ENCODE measurements at regions not wholly inside any gene's neighbourhood (a gene's known extent, or its start where the extent isn't known, plus 50 kb on each side); places are given as distances from the start of the nearest gene placed in this dataset.
"Not testable (repeated sequence)": the region's sequence is repeated elsewhere in the genome, so short reads cannot be mapped to it uniquely, and the experiment has no call there.

DNA sequence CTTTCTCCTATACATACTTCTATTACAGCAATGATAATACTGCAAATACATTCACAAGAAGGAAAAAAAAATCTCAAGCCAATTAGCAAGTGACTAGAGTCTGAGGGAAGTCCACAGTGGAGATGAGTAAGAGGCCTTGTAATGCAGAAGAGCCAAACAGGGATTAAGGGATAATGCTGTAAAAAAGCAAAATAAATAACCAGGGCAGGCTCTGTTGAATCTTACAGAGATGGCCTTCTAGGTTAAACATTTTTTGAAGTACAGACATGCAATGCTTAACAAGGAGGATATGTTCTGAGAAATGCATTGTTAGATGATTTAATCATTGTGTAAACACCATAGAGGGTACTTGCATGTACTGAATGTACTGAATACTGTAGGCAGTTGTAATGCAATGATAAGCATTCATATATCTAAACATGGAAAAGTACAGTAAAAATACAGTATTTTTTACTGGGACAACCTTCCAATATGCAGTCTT is 122.1 kb upstream of the RMDN2 start:
- Histone ChIP-seq H3K27me3 (ENCODE audit: insufficient read depth, low read length) (no peaks in the 10 kb centered on the region), H3K79me2 (ENCODE audit: control insufficient read depth, insufficient read depth, low read length, unreplicated experiment) (no peaks in the 10 kb centered on the region), H2AFZ (ENCODE audit: low read length, unreplicated experiment) (no peak overlapping the region), H3K4me3 (ENCODE audit: low read depth, low read length) (peak overlapping the region; percentile 26; the same call in 1 of the 2 replicates), H3K36me3 (ENCODE audit: insufficient read depth, low read length) (no peaks in the 10 kb centered on the region), H3K27ac (ENCODE audit: low read depth, low read length) (peak overlapping the region; percentile 88), H3K4me1 (ENCODE audit: control insufficient read depth, insufficient read depth, low read length, unreplicated experiment) (peaks cover 31% of the 10 kb centered on the region)

DNA sequence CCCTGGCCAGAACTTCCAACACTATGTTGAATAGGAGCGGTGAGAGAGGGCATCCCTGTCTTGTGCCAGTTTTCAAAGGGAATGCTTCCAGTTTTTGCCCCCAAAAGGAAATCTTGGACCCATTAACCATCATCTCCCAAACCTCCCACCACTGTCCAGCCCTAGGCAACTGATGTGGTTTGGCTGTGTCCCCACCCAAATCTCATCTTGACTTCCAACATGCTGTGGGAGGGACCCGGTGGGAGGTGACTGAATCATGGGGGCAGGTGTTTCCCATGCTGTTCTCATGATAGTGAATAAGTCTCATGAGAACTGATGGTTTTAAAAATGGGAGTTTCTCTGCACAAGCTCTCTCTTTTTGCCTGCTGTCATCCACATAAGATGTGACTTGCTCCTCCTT is 119.1 kb upstream of the RMDN2 start:
- H2AFZ ChIP-seq (ENCODE audit: low read length, unreplicated experiment); H3K27me3 ChIP-seq (ENCODE audit: insufficient read depth, low read length); H3K79me2 ChIP-seq (ENCODE audit: control insufficient read depth, insufficient read depth, low read length, unreplicated experiment); H3K27ac ChIP-seq (ENCODE audit: low read depth, low read length); H3K36me3 ChIP-seq (ENCODE audit: insufficient read depth, low read length); H3K4me3 ChIP-seq (ENCODE audit: low read depth, low read length): not testable (repeated sequence)
- H3K4me1 ChIP-seq (ENCODE audit: control insufficient read depth, insufficient read depth, low read length, unreplicated experiment): peaks cover 42% of the 10 kb centered on the region

DNA sequence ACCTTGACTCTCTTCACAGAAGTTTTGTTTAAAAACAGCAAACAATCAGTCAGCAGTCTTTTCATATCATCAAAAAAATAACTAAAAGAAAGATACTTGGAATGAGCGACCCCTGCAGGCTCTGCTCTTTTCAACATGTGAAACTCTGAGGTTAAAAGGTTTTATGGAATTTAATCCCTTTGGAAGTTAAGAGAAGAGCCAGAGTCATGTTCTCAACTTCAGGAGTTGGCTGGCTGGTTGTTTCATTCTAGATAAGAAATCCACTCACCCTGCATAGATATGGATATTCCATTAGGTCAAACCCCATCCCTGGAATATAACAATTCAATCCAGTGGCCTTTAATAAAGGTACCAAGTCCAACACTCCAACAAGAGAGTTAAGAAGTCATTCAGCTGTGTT is 115.6 kb upstream of the RMDN2 start:
- Histone ChIP-seq H2AFZ (ENCODE audit: low read length, unreplicated experiment) (peak overlapping the region; percentile 34), H3K4me3 (ENCODE audit: low read depth, low read length) (no peak overlapping the region), H3K4me1 (ENCODE audit: control insufficient read depth, insufficient read depth, low read length, unreplicated experiment) (peaks cover 15% of the 10 kb centered on the region), H3K36me3 (ENCODE audit: insufficient read depth, low read length) (no peaks in the 10 kb centered on the region), H3K27me3 (ENCODE audit: insufficient read depth, low read length) (no peaks in the 10 kb centered on the region), H3K79me2 (ENCODE audit: control insufficient read depth, insufficient read depth, low read length, unreplicated experiment) (no peaks in the 10 kb centered on the region), H3K27ac (ENCODE audit: low read depth, low read length) (no peak overlapping the region)

DNA sequence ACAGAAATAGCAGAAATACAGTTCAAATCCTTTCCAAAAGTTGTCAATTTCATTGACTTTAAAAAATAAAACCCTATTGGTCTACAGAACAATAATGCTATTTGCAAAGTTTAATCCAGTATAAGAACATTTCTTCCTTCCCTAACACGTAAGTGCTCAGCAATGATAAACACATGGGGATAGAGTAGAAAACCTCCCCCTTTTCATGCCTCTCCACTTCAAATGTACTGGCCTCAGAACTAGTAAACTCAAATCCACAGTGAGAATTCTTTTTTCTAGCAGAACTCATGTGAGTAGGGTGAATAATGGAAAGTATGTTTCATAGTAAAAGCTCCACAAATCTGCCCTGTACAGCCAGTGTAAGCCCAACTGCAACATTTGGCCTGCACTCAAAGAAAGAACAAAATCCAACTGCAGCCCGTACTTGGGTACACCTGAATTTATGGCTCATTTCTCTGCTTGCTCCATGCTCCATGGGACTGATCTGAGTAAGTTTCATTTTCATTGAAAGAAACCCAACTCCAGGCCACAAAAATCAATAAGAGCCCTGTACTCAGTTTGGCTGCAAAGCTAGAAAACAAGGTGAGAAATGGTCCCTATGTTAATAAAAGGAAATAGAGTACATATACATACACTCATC is 115.0 kb upstream of the RMDN2 start:
- Histone ChIP-seq H3K27ac (ENCODE audit: low read depth, low read length) (no peak overlapping the region), H3K4me3 (ENCODE audit: low read depth, low read length) (no peak overlapping the region), H3K27me3 (ENCODE audit: insufficient read depth, low read length) (no peaks in the 10 kb centered on the region), H3K4me1 (ENCODE audit: control insufficient read depth, insufficient read depth, low read length, unreplicated experiment) (peaks cover 15% of the 10 kb centered on the region), H2AFZ (ENCODE audit: low read length, unreplicated experiment) (peak overlapping the region; percentile 77), H3K79me2 (ENCODE audit: control insufficient read depth, insufficient read depth, low read length, unreplicated experiment) (no peaks in the 10 kb centered on the region), H3K36me3 (ENCODE audit: insufficient read depth, low read length) (no peaks in the 10 kb centered on the region)

- Histone ChIP-seq H3K4me1 (ENCODE audit: control insufficient read depth, insufficient read depth, low read length, unreplicated experiment) (peaks cover 15% of the 10 kb centered on the region), H2AFZ (ENCODE audit: low read length, unreplicated experiment) (no peak overlapping the region), H3K27ac (ENCODE audit: low read depth, low read length) (no peak overlapping the region), H3K36me3 (ENCODE audit: insufficient read depth, low read length) (no peaks in the 10 kb centered on the region), H3K27me3 (ENCODE audit: insufficient read depth, low read length) (no peaks in the 10 kb centered on the region), H3K4me3 (ENCODE audit: low read depth, low read length) (no peak overlapping the region), H3K79me2 (ENCODE audit: control insufficient read depth, insufficient read depth, low read length, unreplicated experiment) (no peaks in the 10 kb centered on the region)
Measured at GRCh38 chr2:37812414-37812813, 112.7 kb upstream of the RMDN2 start.

DNA sequence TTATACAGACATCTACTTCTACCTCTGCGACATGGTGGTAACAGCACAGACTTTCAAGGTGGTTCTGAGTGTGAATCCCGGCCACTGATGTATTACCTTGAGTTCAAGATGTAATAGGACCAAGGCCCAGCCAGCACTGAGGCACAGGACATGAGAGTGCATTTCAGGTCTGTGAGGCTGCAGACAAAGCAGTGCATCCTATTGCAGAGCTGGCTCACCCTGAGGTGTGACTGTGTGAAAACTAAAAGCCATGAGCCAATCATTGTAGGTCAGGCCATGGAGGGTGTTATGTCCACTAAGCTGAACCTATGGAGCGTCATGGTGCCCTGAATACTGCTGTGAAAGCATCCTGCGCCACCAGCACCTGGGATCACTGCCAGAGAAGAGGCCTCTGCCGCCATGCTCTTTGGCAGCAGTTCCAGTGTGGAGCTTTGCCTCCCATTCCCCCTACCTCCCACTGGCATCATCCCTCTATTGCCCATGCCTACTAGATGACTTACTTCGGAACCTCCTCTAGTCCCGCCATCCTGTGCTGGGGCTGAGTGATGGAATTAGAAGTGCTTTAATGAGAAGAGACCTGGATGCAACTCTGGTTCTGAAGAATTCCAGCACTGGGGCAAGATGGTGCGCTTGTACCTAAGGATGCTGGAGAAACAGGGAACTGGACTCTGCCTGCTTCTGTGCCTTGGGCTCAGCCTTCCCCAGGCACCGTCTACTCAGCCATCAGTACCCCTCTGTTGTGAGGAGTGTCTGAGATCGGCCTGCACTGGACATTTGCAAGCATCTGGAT is 112.0 kb upstream of the RMDN2 start:
- H3K79me2 ChIP-seq (ENCODE audit: control insufficient read depth, insufficient read depth, low read length, unreplicated experiment): no peaks in the 10 kb centered on the region

DNA sequence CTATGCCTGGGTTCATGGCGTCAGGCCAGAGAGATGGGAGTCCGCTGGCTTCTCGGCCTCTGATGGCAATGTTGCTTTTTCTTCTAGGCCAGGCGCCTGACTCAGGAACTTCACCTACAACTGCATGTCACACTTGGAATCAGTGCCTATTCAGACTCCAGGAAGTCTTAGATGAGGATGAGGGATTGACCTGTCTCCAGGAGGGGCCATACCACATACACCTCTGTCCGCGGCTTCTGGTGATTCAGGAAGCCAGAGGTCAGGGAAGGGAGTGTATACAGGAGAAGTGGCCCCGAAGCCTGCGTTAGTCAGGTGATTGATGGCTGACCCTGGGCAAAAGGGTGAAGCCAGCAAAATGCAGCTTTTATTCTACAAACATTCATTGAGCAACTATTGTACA is 109.1 kb upstream of the RMDN2 start:
- H3K36me3 ChIP-seq (ENCODE audit: insufficient read depth, low read length): no peaks in the 10 kb centered on the region
- H3K27ac ChIP-seq (ENCODE audit: low read depth, low read length): no peak overlapping the region
- no peak overlapping the region for H3K4me3 ChIP-seq (ENCODE audit: low read depth, low read length)

More for the DNA sequence above, 112.0 kb upstream of the RMDN2 start:
- Histone ChIP-seq H3K27ac (ENCODE audit: low read depth, low read length) (no peak overlapping the region), H3K36me3 (ENCODE audit: insufficient read depth, low read length) (no peaks in the 10 kb centered on the region), H3K27me3 (ENCODE audit: insufficient read depth, low read length) (no peaks in the 10 kb centered on the region), H3K4me1 (ENCODE audit: control insufficient read depth, insufficient read depth, low read length, unreplicated experiment) (peaks cover 15% of the 10 kb centered on the region), H2AFZ (ENCODE audit: low read length, unreplicated experiment) (no peak overlapping the region), H3K4me3 (ENCODE audit: low read depth, low read length) (no peak overlapping the region)

DNA sequence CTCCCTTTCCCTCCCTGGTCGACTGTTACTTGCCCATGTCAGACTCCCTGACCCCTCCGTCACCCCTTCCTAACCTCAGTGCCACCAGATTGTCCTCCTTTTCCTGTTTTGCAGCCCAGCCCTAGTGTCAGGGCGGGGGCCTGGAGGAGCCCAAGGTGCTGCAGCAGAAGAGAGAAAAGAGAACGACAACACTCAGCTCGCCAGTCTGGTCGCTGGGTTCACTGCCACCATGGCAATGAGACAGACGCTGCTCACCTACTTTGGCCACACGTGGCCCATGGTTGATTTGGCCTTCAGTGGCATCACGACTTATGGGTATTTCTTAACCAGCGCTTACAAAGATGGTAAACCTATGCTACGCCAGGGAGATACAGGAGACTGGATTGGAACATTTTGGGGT is 108.4 kb upstream of the RMDN2 start:
- no peaks in the 10 kb centered on the region for H3K79me2 ChIP-seq (ENCODE audit: control insufficient read depth, insufficient read depth, low read length, unreplicated experiment)
- peaks cover 2% of the 10 kb centered on the region for H3K4me1 ChIP-seq (ENCODE audit: control insufficient read depth, insufficient read depth, low read length, unreplicated experiment)
- H3K27ac ChIP-seq (ENCODE audit: low read depth, low read length): no peak overlapping the region
- H2AFZ ChIP-seq (ENCODE audit: low read length, unreplicated experiment): no peak overlapping the region
- H3K36me3 ChIP-seq (ENCODE audit: insufficient read depth, low read length): no peaks in the 10 kb centered on the region
- H3K4me3 ChIP-seq (ENCODE audit: low read depth, low read length): no peak overlapping the region
- H3K27me3 ChIP-seq (ENCODE audit: insufficient read depth, low read length): no peaks in the 10 kb centered on the region

More for the DNA sequence above, 109.1 kb upstream of the RMDN2 start:
- Histone ChIP-seq H3K4me1 (ENCODE audit: control insufficient read depth, insufficient read depth, low read length, unreplicated experiment) (no peaks in the 10 kb centered on the region), H3K27me3 (ENCODE audit: insufficient read depth, low read length) (no peaks in the 10 kb centered on the region), H3K79me2 (ENCODE audit: control insufficient read depth, insufficient read depth, low read length, unreplicated experiment) (no peaks in the 10 kb centered on the region), H2AFZ (ENCODE audit: low read length, unreplicated experiment) (no peak overlapping the region)

DNA sequence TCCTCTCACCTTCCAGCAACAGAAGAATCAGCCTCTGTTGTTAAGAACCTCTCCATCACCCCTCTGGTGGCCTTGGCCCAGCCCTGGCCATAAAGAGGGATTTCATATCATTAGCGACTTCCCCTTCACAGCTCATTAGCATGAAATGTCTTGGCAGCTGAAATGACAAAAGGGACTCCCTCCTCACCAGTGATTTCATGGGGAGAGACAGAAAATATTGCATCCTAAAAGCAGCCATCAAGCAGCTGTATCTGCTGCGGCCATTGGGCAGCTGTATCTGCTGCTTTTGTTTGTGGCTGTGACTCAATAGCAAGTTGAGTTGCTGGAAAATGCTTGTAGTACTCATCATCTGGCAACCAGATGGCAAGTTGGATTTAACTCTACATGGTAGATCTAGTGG is 105.9 kb upstream of the RMDN2 start:
- Histone ChIP-seq H3K27ac (ENCODE audit: low read depth, low read length) (no peak overlapping the region), H3K79me2 (ENCODE audit: control insufficient read depth, insufficient read depth, low read length, unreplicated experiment) (no peaks in the 10 kb centered on the region), H3K36me3 (ENCODE audit: insufficient read depth, low read length) (no peaks in the 10 kb centered on the region), H3K4me1 (ENCODE audit: control insufficient read depth, insufficient read depth, low read length, unreplicated experiment) (peaks cover 13% of the 10 kb centered on the region), H3K4me3 (ENCODE audit: low read depth, low read length) (no peak overlapping the region), H3K27me3 (ENCODE audit: insufficient read depth, low read length) (no peaks in the 10 kb centered on the region), H2AFZ (ENCODE audit: low read length, unreplicated experiment) (no peak overlapping the region)

GRCh38 chr2:37820471-37820986 is 104.6 kb upstream of the RMDN2 start:
- Histone ChIP-seq H3K4me3 (ENCODE audit: low read depth, low read length) (no peak overlapping the region), H3K27ac (ENCODE audit: low read depth, low read length) (no peak overlapping the region), H3K27me3 (ENCODE audit: insufficient read depth, low read length) (no peaks in the 10 kb centered on the region), H3K79me2 (ENCODE audit: control insufficient read depth, insufficient read depth, low read length, unreplicated experiment) (no peaks in the 10 kb centered on the region), H3K36me3 (ENCODE audit: insufficient read depth, low read length) (no peaks in the 10 kb centered on the region), H2AFZ (ENCODE audit: low read length, unreplicated experiment) (no peak overlapping the region), H3K4me1 (ENCODE audit: control insufficient read depth, insufficient read depth, low read length, unreplicated experiment) (peaks cover 13% of the 10 kb centered on the region)

DNA sequence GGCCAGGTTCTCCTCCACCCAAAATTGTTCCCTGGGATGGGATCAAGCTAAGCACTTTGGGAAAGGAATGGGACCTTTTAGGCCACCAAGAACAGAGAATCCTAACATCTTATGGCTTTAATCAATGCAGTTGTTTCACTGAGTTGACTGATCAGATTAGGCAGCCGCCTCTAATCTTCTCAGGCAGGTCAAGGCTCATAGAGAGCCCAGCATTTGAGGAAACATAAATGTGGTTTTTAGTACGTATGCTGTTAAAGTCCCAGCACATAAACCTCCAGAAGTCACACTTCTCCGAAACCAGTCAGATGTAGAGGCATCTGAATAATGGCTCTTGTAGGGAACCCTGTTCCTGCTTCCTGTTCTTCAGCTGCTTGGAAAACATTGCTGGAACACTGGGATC is 99.5 kb upstream of the RMDN2 start:
- H3K27me3 ChIP-seq (ENCODE audit: insufficient read depth, low read length): no peaks in the 10 kb centered on the region
- H2AFZ ChIP-seq (ENCODE audit: low read length, unreplicated experiment): no peak overlapping the region
- H3K36me3 ChIP-seq (ENCODE audit: insufficient read depth, low read length): no peaks in the 10 kb centered on the region
- H3K4me3 ChIP-seq (ENCODE audit: low read depth, low read length): no peak overlapping the region
- peaks cover 46% of the 10 kb centered on the region for H3K4me1 ChIP-seq (ENCODE audit: control insufficient read depth, insufficient read depth, low read length, unreplicated experiment)
- no peaks in the 10 kb centered on the region for H3K79me2 ChIP-seq (ENCODE audit: control insufficient read depth, insufficient read depth, low read length, unreplicated experiment)
- no peak overlapping the region for H3K27ac ChIP-seq (ENCODE audit: low read depth, low read length)

All from ACC112 (cell line).